Stomach smooth muscle (tissue), 2 donors: ENCODE measurements at regions not wholly inside any gene's neighbourhood (a gene's known extent, or its start where the extent isn't known, plus 50 kb on each side); places are given as distances from the start of the nearest gene placed in this dataset.

Experiments used
- H3K27ac ChIP-seq: one replicate; pipeline ENCODE4 v1.7.0; 2013; ENCODE audit warnings: mild to moderate bottlenecking, low read length, inconsistent platforms
- H3K27me3 ChIP-seq, 2 donors: one replicate each; pipeline ENCODE4 v1.7.0; 2013; ENCODE audit warnings: low read length in 2 of 2; ENCODE audit not compliant: insufficient read depth in 2 of 2, control insufficient read depth in 1 of 2
- H3K36me3 ChIP-seq, 2 donors: one replicate each; pipeline ENCODE4 v1.7.0; 2013; ENCODE audit warnings: low read length in 2 of 2; ENCODE audit not compliant: control insufficient read depth in 2 of 2, insufficient read depth in 2 of 2
- H3K4me1 ChIP-seq: one replicate; pipeline ENCODE4 v1.7.0; 2013; ENCODE audit warnings: low read length; ENCODE audit not compliant: control insufficient read depth, insufficient read depth
- H3K4me3 ChIP-seq, 2 donors: one replicate each; pipeline ENCODE4 v1.7.0; 2013; ENCODE audit warnings: low read length in 2 of 2
- H3K9ac ChIP-seq, 2 donors: one replicate each; pipeline ENCODE4 v1.7.0; 2013; ENCODE audit warnings: low read length in 2 of 2, mild to moderate bottlenecking in 1 of 2
- H3K9me3 ChIP-seq, 2 donors: one replicate each; pipeline ENCODE4 v1.7.0; 2013; ENCODE audit warnings: low read length in 2 of 2; ENCODE audit not compliant: control insufficient read depth in 2 of 2
- donor health status: healthy.
- donor health status: Pancreatic carcinoma.

DNA sequence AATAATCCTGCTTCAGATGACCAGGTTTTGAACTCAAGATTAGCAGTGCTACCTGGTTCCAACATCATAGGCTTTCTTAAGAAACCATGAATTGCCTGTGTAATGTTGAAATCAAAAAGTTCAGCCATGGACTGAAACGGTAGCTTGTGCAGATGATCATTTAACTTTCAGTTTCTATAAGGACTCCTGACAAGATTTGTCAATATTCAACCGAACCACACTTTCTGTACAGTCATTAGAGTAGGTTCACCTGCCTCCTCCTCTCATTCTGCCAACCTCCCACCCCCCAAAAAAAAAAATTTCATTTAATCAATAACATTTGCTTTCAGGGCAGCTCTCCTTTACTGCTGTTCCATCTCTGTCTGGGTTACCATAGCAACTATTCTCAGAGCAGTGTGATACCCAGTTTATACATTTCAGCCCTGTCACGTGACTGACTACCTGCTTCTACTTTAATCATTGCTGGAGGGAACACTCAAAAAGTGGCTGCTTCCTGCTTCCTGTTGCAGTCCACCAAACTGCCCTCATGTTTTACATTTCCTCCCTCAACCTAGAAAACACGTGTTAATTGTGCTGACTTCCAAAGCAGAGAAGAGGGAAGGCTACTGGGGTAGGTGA is 275.5 kb downstream of the SS18 start:
- Histone ChIP-seq H3K9ac (no peak overlapping the region), H3K36me3 (no peaks in the 10 kb centered on the region), H3K4me1 (no peaks in the 10 kb centered on the region), H3K9me3 (no peaks in the 10 kb centered on the region), H3K27ac (no peak overlapping the region), H3K27me3 (no peaks in the 10 kb centered on the region), H3K4me3 (no peak overlapping the region)

- Histone ChIP-seq H3K4me1 (no peaks in the 10 kb centered on the region), H3K9me3 (no peaks in the 10 kb centered on the region), H3K27me3 (no peaks in the 10 kb centered on the region), H3K27ac (no peak overlapping the region), H3K36me3 (no peaks in the 10 kb centered on the region), H3K9ac (no peak overlapping the region), H3K4me3 (no peak overlapping the region)
These were observed 277.3 kb downstream of the SS18 start for GRCh38 chr18:25813110-25813509.

GRCh38 chr18:25810736-25811135 is 279.7 kb downstream of the SS18 start:
- Histone ChIP-seq H3K27me3 (no peaks in the 10 kb centered on the region), H3K9ac (no peak overlapping the region), H3K36me3 (no peaks in the 10 kb centered on the region), H3K27ac (no peak overlapping the region), H3K4me3 (no peak overlapping the region), H3K4me1 (no peaks in the 10 kb centered on the region), H3K9me3 (no peaks in the 10 kb centered on the region)

- Histone ChIP-seq H3K27me3 (no peaks in the 10 kb centered on the region), H3K4me3 (no peak overlapping the region), H3K9me3 (no peaks in the 10 kb centered on the region), H3K4me1 (no peaks in the 10 kb centered on the region), H3K36me3 (no peaks in the 10 kb centered on the region), H3K27ac (no peak overlapping the region), H3K9ac (no peak overlapping the region)
These were observed 284.5 kb downstream of the SS18 start for GRCh38 chr18:25805939-25806338.

DNA sequence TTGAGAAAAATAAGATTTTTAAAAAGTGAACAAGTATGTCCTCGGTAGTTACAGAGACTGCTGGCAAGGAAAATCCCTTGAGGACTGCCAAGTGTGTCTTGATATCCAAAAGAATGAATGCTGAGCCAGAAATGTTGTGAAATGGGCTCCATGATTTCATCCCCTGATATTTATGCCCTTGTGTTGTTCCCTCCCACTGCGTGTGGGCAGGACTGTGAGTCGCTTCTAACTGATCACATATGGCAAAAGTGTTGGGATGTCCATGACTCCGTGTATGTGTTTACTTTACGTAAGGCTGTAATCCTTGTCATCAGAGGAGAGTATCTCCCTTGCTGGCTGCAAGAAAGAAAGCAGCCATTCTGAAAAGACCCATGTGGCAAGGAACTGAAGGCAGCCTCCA is 285.1 kb downstream of the SS18 start:
- H3K9me3 ChIP-seq: no peaks in the 10 kb centered on the region
- no peak overlapping the region for H3K4me3 ChIP-seq
- H3K27ac ChIP-seq: no peak overlapping the region
- no peaks in the 10 kb centered on the region for H3K4me1 ChIP-seq
- no peak overlapping the region for H3K9ac ChIP-seq
- no peaks in the 10 kb centered on the region for H3K36me3 ChIP-seq
- no peaks in the 10 kb centered on the region for H3K27me3 ChIP-seq

DNA sequence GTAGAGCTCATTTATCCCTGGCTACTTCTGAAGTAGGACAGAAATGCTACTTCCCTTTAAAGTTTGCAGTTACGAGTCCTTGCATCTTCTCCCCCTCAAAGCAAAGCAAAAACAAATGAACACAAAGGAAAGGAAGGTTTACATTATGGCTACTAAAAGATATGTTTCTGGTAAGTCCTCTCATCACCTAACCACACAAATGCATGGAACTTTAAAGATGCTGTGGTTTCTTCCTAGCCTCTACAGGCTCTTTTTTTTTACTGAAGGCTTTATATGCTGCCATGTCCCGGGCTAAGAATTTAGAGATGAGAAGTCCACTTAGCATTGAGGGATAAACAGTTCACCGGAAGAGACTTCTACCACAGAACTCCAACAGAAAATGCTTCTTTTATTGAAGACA is 291.2 kb downstream of the SS18 start:
- no peak overlapping the region for H3K4me3 ChIP-seq
- no peak overlapping the region for H3K9ac ChIP-seq
- H3K9me3 ChIP-seq: no peaks in the 10 kb centered on the region
- H3K27me3 ChIP-seq: no peaks in the 10 kb centered on the region
- no peak overlapping the region for H3K27ac ChIP-seq
- no peaks in the 10 kb centered on the region for H3K4me1 ChIP-seq
- H3K36me3 ChIP-seq: no peaks in the 10 kb centered on the region

DNA sequence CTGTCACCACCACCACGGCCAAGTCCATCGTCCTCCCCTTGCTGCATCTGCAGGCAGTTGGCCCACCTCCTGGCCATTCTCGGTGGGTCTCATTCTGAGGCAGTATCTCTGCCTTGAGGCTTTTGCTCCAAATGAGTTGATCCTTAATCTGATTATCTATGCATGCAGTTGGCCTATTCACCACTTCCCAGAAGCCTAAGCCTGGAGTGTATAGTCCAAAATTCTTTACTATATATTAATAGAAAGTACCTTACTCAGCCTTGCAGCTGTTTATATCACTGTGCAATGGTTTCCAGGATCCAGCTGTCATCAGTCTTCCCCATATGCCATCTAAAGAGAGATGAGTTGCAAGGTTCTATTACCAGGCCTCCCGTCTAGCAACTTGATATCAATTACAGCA is 292.4 kb downstream of the SS18 start:
- Histone ChIP-seq H3K9me3 (no peaks in the 10 kb centered on the region), H3K4me1 (no peaks in the 10 kb centered on the region), H3K4me3 (no peak overlapping the region), H3K27me3 (no peaks in the 10 kb centered on the region), H3K36me3 (no peaks in the 10 kb centered on the region), H3K27ac (no peak overlapping the region), H3K9ac (no peak overlapping the region)

DNA sequence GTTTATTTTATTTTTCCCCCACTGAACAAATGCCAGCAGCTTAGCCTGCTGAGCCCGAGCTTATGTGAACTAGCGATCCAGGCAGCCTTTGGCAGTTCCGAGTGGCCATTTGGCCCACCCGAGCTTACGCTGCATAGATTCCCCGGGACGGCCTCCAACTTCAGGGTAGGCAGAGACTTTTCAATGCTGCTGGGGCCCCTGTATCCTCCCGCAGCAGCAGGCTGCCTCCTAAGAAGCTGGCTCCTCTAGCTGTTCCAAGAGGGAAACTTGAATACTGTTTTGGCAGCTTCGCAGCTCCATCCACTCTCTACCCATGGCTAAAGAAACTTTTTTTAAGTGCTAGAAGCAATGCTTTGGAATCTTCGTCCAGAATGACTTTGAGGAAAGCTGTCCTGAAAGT is 295.2 kb downstream of the SS18 start:
- no peak overlapping the region for H3K4me3 ChIP-seq
- H3K27me3 ChIP-seq: no peaks in the 10 kb centered on the region
- H3K36me3 ChIP-seq: no peaks in the 10 kb centered on the region
- no peak overlapping the region for H3K9ac ChIP-seq
- H3K9me3 ChIP-seq: no peaks in the 10 kb centered on the region
- H3K4me1 ChIP-seq: no peaks in the 10 kb centered on the region
- H3K27ac ChIP-seq: no peak overlapping the region

GRCh38 chr18:25787276-25787675 is 303.1 kb downstream of the SS18 start:
- H3K36me3 ChIP-seq: no peaks in the 10 kb centered on the region

GRCh38 chr18:25786758-25787157 is 303.7 kb downstream of the SS18 start:
- H3K36me3 ChIP-seq: no peaks in the 10 kb centered on the region

More at GRCh38 chr18:25787276-25787675, 303.1 kb downstream of the SS18 start:
- H3K9ac ChIP-seq: no peak overlapping the region
- H3K9me3 ChIP-seq: no peaks in the 10 kb centered on the region
- H3K27ac ChIP-seq: no peak overlapping the region
- no peak overlapping the region for H3K4me3 ChIP-seq
- no peaks in the 10 kb centered on the region for H3K27me3 ChIP-seq
- H3K4me1 ChIP-seq: no peaks in the 10 kb centered on the region

GRCh38 chr18:25780105-25780504 is 310.3 kb downstream of the SS18 start:
- no peaks in the 10 kb centered on the region for H3K27me3 ChIP-seq
- no peak overlapping the region for H3K9ac ChIP-seq
- no peaks in the 10 kb centered on the region for H3K4me1 ChIP-seq
- H3K4me3 ChIP-seq: no peak overlapping the region
- H3K27ac ChIP-seq: no peak overlapping the region
- H3K36me3 ChIP-seq: no peaks in the 10 kb centered on the region
- no peaks in the 10 kb centered on the region for H3K9me3 ChIP-seq

More at GRCh38 chr18:25786758-25787157, 303.7 kb downstream of the SS18 start:
- Histone ChIP-seq H3K9ac (no peak overlapping the region), H3K9me3 (no peaks in the 10 kb centered on the region), H3K27me3 (no peaks in the 10 kb centered on the region), H3K27ac (no peak overlapping the region), H3K4me3 (no peak overlapping the region), H3K4me1 (no peaks in the 10 kb centered on the region)
